Tibial nerve (tissue), 4 donors: ENCODE measurements at regions not wholly inside any gene's neighbourhood (a gene's known extent, or its start where the extent isn't known, plus 50 kb on each side); places are given as distances from the start of the nearest gene placed in this dataset.

Source experiments
- DNase-seq, 2 donors: peaks; one replicate each; pipeline ENCODE4 v3.0.0-alpha.2; 2019; ENCODE audit warnings: low spot score in 2 of 2
- H3K27ac ChIP-seq, 4 donors: fragments of 200-600 bp; sonication (generic) in 3 of 4; one replicate each; pipeline ENCODE4 v1.5.1; 2017 to 2019; ENCODE audit warnings: mild to moderate bottlenecking in 1 of 4
- H3K27me3 ChIP-seq, 2 donors: fragments of 200-600 bp; sonication (generic) in 1 of 2; one replicate each; pipeline versions ENCODE4 v1.5.1 to v1.6.0; 2017 to 2019
- H3K36me3 ChIP-seq, 3 donors: fragments of 200-600 bp; sonication (generic); one replicate each; pipeline ENCODE4 v1.5.1; 2018 to 2019
- H3K4me1 ChIP-seq, 4 donors: fragments of 200-600 bp; sonication (generic) in 3 of 4; one replicate each; pipeline ENCODE4 v1.5.1; 2017 to 2019
- H3K4me3 ChIP-seq, 4 donors: fragments of 200-600 bp; sonication (generic) in 3 of 4; one replicate each; pipeline ENCODE4 v1.5.1; 2017 to 2019; ENCODE audit warnings: mild to moderate bottlenecking in 1 of 4, moderate library complexity in 1 of 4
- H3K9me3 ChIP-seq, 4 donors: fragments of 200-600 bp; sonication (generic) in 3 of 4; one replicate each; pipeline ENCODE4 v1.5.1; 2017 to 2019
- EP300 ChIP-seq, 2 donors: sonication (generic); formaldehyde crosslinking; IDR thresholded peaks; one replicate each; pipeline ENCODE4 v1.6.1; 2017; ENCODE audit warnings: antibody characterized with exemption in 2 of 2, mild to moderate bottlenecking in 1 of 2
- POLR2A ChIP-seq, 2 donors: fragments of 450-650 bp; IDR thresholded peaks; one replicate each; pipeline ENCODE4 v1.6.1; 2017; ENCODE audit warnings: antibody characterized with exemption in 2 of 2, mild to moderate bottlenecking in 2 of 2, moderate library complexity in 2 of 2
- WGBS, 2 donors: methylation state at CpG; one replicate each; pipeline ENCODE4 v1.1.5; 2018; 5-methylcytosine and 5-hydroxymethylcytosine counted together
- TF ChIP-seq, protein P1 (sequence below), 5 experiments: fragments of 200-600 bp in 3 of 5; fragments of 450-650 bp in 2 of 5; sonication (generic) in 3 of 5; IDR thresholded peaks; one replicate each; pipeline ENCODE4 v1.5.1; 2016 to 2019; ENCODE audit warnings: antibody characterized with exemption in 5 of 5, mild to moderate bottlenecking in 3 of 5, moderate library complexity in 2 of 5

DNA sequence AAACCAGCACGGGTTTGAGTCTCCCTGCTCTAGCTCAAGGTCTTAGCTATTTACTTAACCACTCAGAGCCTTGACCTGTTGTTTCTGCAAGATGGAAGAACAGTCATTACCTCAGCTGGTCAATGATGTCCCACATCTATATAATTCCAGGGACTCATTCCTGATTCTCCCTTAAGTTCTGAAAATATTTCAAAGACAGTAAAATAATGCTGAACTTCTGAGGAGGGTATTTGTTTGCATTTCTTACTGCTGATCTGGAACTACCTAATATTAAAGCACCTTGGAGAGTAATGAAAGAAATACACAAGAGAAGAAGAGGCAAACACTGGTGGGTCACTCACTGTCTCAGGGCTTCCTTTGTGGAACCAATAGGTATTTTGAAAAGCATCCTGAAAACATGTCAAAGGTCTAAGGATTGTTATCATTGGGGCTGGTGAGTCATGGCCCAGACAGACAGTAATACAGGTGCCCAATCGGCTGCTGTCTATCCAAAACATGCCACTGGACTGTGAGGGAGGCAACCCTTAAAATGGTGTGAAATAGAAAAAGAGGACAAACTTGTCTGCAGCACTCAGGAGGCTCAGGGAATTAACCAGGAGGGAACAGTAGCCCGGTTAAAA is 88.7 kb upstream of the EGLN3 start:
- no peak for DNase-seq
- TF ChIP-seq POLR2A (IDR thresholded peaks at IDR 0.05) (no peak), EP300 (IDR thresholded peaks at IDR 0.05) (no peak)
- TF ChIP-seq, protein P1, sequence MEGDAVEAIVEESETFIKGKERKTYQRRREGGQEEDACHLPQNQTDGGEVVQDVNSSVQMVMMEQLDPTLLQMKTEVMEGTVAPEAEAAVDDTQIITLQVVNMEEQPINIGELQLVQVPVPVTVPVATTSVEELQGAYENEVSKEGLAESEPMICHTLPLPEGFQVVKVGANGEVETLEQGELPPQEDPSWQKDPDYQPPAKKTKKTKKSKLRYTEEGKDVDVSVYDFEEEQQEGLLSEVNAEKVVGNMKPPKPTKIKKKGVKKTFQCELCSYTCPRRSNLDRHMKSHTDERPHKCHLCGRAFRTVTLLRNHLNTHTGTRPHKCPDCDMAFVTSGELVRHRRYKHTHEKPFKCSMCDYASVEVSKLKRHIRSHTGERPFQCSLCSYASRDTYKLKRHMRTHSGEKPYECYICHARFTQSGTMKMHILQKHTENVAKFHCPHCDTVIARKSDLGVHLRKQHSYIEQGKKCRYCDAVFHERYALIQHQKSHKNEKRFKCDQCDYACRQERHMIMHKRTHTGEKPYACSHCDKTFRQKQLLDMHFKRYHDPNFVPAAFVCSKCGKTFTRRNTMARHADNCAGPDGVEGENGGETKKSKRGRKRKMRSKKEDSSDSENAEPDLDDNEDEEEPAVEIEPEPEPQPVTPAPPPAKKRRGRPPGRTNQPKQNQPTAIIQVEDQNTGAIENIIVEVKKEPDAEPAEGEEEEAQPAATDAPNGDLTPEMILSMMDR (IDR thresholded peaks at IDR 0.05), result no peak
- H3K36me3 ChIP-seq, result no peaks in the 10 kb centered on the region

GRCh38 chr14:34038358-34039057 is 87.6 kb upstream of the EGLN3 start:
- H3K27me3 ChIP-seq, result no peaks in the 10 kb centered on the region
- H3K27ac ChIP-seq, result no peak overlapping the region
- no peak overlapping the region for H3K4me3 ChIP-seq
- WGBS, 2 donors, result 76 to 86% methylated on average over 6 of the region's 6 CpGs
- H3K9me3 ChIP-seq, result no peaks in the 10 kb centered on the region
- H3K36me3 ChIP-seq, result no peaks in the 10 kb centered on the region
- no peak for DNase-seq
- TF ChIP-seq, protein P1 (IDR thresholded peaks at IDR 0.05), result no peak
- TF ChIP-seq EP300 (IDR thresholded peaks at IDR 0.05), result no peak
- H3K4me1 ChIP-seq, result no peaks in the 10 kb centered on the region

More for the DNA sequence above, 88.7 kb upstream of the EGLN3 start:
- Histone ChIP-seq H3K4me1 (no peaks in the 10 kb centered on the region), H3K4me3 (no peak overlapping the region), H3K27ac (no peak overlapping the region), H3K9me3 (no peaks in the 10 kb centered on the region), H3K27me3 (no peaks in the 10 kb centered on the region)
- WGBS, 2 donors, result 67 to 71% methylated on average over 3 of the region's 3 CpGs

DNA sequence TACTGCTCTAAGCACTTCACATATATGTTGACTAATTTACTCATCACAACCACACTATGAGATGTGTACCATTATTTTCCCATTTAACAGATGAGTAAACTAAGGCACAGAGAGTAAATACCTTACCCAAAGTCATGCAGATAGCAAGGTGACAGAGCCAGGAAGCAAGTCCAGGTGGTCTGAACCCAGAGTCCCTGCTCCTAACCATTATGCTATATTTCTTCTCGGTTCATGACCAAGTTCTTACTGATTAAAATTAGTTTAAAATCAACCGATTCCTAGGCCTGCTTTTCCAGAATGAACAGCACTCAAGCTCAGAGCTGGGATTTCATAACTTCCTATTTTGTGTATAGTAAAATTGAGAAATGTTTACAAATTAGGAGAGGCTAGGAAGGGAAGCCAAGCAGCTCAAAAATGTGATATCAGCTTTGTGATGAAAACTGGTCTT is 85.5 kb upstream of the EGLN3 start:
- H3K27ac ChIP-seq, result no peak overlapping the region
- no peaks in the 10 kb centered on the region for H3K9me3 ChIP-seq
- H3K36me3 ChIP-seq, result no peaks in the 10 kb centered on the region
- TF ChIP-seq EP300 (IDR thresholded peaks at IDR 0.05) (no peak), POLR2A (IDR thresholded peaks at IDR 0.05) (no peak)
- TF ChIP-seq, protein P1 (IDR thresholded peaks at IDR 0.05), result no peak
- 83 to 95% methylated on average over 2 of the region's 2 CpGs for WGBS, 2 donors
- peaks cover 0 to 4% (median 2%) of the 10 kb centered on the region in 4 donors for H3K4me1 ChIP-seq
- no peak for DNase-seq
- H3K27me3 ChIP-seq, result no peaks in the 10 kb centered on the region
- H3K4me3 ChIP-seq, result no peak overlapping the region

DNA sequence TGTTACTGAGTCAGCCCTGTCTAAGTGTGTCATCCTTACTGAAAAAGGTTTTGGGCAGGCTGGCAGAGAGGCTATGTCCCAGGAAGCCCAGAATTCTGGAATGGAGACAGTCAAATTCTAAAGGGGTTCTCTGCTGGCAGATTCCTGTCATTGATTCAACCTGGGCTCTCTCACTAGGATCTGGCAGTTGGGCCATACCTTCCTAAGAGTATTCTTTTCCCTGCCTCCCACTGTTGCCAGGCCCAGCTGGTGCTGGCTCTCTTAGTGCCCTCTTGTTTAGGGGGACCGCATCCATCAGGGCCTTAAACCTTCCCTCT is 85.0 kb upstream of the EGLN3 start:
- Histone ChIP-seq H3K27me3 (no peaks in the 10 kb centered on the region), H3K36me3 (no peaks in the 10 kb centered on the region), H3K9me3 (no peaks in the 10 kb centered on the region), H3K4me1 (peaks cover 0 to 9% (median 2%) of the 10 kb centered on the region in 4 donors), H3K4me3 (no peak overlapping the region), H3K27ac (no peak overlapping the region)
- TF ChIP-seq, protein P1 (IDR thresholded peaks at IDR 0.05), result no peak
- TF ChIP-seq POLR2A (IDR thresholded peaks at IDR 0.05) (no peak), EP300 (IDR thresholded peaks at IDR 0.05) (no peak)
- DNase-seq, result no peak
- WGBS, 2 donors, result 93 to 95% methylated on average over 1 of the region's 1 CpG

GRCh38 chr14:34035177-34035933 is 84.5 kb upstream of the EGLN3 start:
- Histone ChIP-seq H3K4me1 (peaks cover 0 to 14% (median 2%) of the 10 kb centered on the region in 4 donors), H3K27ac (no peak overlapping the region), H3K9me3 (no peaks in the 10 kb centered on the region), H3K36me3 (no peaks in the 10 kb centered on the region), H3K27me3 (no peaks in the 10 kb centered on the region), H3K4me3 (no peak overlapping the region)
- DNase-seq, result no peak
- TF ChIP-seq, protein P1 (IDR thresholded peaks at IDR 0.05), result no peak
- no peak for TF ChIP-seq EP300 (IDR thresholded peaks at IDR 0.05)
- no peak for TF ChIP-seq POLR2A (IDR thresholded peaks at IDR 0.05)
- 78 to 88% methylated on average over 8 to 10 of the region's 10 CpGs for WGBS, 2 donors
